ENCODE measurements at regions not wholly inside any gene's neighbourhood (a gene's known extent, or its start where the extent isn't known, plus 50 kb on each side); places are given as distances from the start of the nearest gene placed in this dataset.
"Not testable (repeated sequence)": the region's sequence is repeated elsewhere in the genome, so short reads cannot be mapped to it uniquely, and the experiment has no call there.

DNA sequence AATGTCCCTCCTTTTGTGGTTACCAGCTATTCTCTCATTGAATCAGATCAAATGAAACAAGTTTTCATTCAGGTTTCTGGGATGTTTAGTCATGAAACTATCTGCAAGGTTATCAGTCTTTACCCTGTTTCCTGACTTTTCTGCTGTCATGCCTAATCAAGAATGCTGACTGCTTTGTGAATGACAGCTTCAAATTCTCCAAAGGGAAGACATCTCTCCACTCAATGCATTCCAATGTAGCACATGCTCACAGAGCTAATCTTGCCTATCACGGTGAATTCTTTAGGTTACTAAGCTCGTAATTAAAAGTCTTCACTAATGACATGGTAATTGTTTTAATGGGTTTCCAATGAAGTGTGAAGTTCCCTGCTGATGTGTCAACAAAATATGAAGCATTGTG lies 1068.5 kb downstream of the PCDH7 start:
- no peak for ATAC-seq (ENCODE audit: low FRiP score in 2 of 2)
- H3K9me3 ChIP-seq = no peaks in the 10 kb centered on the region
- no peak overlapping the region for H3K4me3 ChIP-seq
- no peaks in the 10 kb centered on the region for H3K27me3 ChIP-seq
- H3K36me3 ChIP-seq = no peaks in the 10 kb centered on the region
- 60 to 62% methylated on average over 2 of the region's 2 CpGs for WGBS, 2 donors
- no peak for TF ChIP-seq EP300 (IDR thresholded peaks at IDR 0.05)
- TF ChIP-seq, protein P1, sequence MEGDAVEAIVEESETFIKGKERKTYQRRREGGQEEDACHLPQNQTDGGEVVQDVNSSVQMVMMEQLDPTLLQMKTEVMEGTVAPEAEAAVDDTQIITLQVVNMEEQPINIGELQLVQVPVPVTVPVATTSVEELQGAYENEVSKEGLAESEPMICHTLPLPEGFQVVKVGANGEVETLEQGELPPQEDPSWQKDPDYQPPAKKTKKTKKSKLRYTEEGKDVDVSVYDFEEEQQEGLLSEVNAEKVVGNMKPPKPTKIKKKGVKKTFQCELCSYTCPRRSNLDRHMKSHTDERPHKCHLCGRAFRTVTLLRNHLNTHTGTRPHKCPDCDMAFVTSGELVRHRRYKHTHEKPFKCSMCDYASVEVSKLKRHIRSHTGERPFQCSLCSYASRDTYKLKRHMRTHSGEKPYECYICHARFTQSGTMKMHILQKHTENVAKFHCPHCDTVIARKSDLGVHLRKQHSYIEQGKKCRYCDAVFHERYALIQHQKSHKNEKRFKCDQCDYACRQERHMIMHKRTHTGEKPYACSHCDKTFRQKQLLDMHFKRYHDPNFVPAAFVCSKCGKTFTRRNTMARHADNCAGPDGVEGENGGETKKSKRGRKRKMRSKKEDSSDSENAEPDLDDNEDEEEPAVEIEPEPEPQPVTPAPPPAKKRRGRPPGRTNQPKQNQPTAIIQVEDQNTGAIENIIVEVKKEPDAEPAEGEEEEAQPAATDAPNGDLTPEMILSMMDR (IDR thresholded peaks at IDR 0.05) = no peak
- TF ChIP-seq POLR2AphosphoS5 (IDR thresholded peaks at IDR 0.05) = no peak
- TF ChIP-seq POLR2A (IDR thresholded peaks at IDR 0.05) = no peak
- H3K4me1 ChIP-seq = no peaks in the 10 kb centered on the region
- no peak overlapping the region for H3K27ac ChIP-seq
- no peak for DNase-seq

DNA sequence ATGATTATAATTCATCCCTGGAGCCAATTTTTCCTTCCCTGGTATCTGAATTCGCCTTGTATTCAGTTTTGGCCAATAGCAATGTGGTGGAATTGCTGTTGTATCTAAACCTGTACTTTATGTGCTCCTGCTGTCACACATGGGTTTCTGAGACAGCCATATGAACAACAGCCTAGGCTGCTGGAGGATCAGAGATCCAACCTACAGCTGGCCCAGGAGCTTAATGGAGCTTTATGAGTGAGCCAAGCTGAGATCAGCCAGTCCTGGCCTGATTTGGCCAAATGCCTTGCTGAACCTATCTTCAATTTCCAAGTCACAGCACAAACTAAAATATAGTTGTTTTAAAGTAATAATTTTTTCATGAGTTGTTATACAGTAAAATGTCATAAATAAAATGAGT lies 1071.5 kb downstream of the PCDH7 start:
- no peak for TF ChIP-seq POLR2A (IDR thresholded peaks at IDR 0.05)
- TF ChIP-seq, protein P1 (IDR thresholded peaks at IDR 0.05) = no peak
- TF ChIP-seq EP300 (IDR thresholded peaks at IDR 0.05) = no peak
- TF ChIP-seq POLR2AphosphoS5 (IDR thresholded peaks at IDR 0.05) = no peak
- WGBS, 2 donors = 86 to 91% methylated on average over 1 of the region's 1 CpG
- H3K9me3 ChIP-seq = no peaks in the 10 kb centered on the region

GRCh38 chr4:31793907-31794306 lies 1073.7 kb downstream of the PCDH7 start:
- Histone ChIP-seq H3K9me3 (no peaks in the 10 kb centered on the region), H3K4me1 (no peaks in the 10 kb centered on the region), H3K27me3 (no peaks in the 10 kb centered on the region), H3K36me3 (no peaks in the 10 kb centered on the region), H3K27ac (no peak overlapping the region), H3K4me3 (no peak overlapping the region)
- DNase-seq (no peak), ATAC-seq (ENCODE audit: low FRiP score in 2 of 2) (no peak)
- TF ChIP-seq POLR2AphosphoS5 (IDR thresholded peaks at IDR 0.05) (no peak), EP300 (IDR thresholded peaks at IDR 0.05) (no peak), POLR2A (IDR thresholded peaks at IDR 0.05) (no peak)
- TF ChIP-seq, protein P1 (IDR thresholded peaks at IDR 0.05) = no peak
- 72% methylated on average over 4 of the region's 4 CpGs for WGBS, 2 donors

More for the DNA sequence above, 1071.5 kb downstream of the PCDH7 start:
- Histone ChIP-seq H3K27me3 (no peaks in the 10 kb centered on the region), H3K4me3 (no peak overlapping the region), H3K4me1 (no peaks in the 10 kb centered on the region), H3K36me3 (no peaks in the 10 kb centered on the region), H3K27ac (no peak overlapping the region)
- no peak for DNase-seq
- ATAC-seq (ENCODE audit: low FRiP score in 2 of 2) = no peak

DNA sequence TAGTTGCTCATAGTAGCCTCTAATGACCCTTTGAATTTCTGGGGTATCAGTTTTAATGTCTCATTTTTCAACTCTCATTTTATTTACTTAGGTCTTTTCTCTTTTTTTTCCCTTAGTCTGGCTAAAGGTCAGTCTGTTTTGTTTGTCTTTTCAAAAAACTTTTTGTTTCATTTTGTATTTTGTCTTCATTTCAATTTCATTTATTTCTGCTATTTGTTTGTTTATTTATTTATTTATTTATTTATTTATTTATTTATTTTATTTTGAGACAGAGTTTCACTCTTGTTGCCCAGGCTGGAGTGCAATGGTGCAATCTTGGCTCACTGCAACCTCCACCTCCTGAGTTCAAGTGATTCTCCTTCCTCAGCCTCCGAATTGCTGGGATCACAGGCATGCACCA lies 1076.9 kb downstream of the PCDH7 start:
- not testable (repeated sequence) for H3K27ac ChIP-seq; H3K36me3 ChIP-seq; H3K4me1 ChIP-seq; DNase-seq; H3K4me3 ChIP-seq; ATAC-seq (ENCODE audit: low FRiP score in 2 of 2); H3K27me3 ChIP-seq; H3K9me3 ChIP-seq
- 94 to 100% methylated on average over 1 of the region's 1 CpG for WGBS, 2 donors

DNA sequence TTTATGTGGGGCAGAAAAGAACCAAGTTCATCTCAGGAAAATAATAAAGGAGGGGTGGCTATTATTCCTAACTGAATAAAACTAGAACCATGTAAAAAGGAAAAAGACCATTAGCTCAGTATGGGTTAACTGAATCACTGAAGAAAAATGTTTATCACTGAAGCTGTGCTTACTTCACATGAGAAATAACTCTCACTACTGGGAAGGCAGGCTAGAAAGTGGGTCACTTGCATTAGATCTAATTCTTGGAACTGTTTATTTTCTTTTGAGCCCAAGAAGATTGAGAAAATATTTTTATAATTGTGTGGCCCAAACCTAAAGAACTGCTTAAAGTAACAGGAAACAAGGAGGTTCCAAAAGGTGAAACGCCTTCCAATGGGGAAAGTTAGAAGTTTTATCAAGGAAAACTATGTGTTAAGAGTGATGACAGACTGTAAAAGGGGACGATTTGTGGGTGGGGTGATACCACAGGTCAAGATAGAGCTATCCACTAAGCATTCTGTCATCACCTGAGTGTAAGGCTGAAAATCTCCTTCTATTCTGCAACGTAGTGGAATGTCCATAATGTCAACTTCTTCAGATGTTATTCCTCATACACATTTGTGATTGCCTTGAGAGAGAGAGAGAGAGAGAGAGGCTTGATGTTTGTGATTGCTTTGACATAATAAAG lies 1083.5 kb downstream of the PCDH7 start:
- TF ChIP-seq, protein P1 (IDR thresholded peaks at IDR 0.05) = no peak
- TF ChIP-seq EP300 (IDR thresholded peaks at IDR 0.05) (no peak), POLR2A (IDR thresholded peaks at IDR 0.05) (no peak), POLR2AphosphoS5 (IDR thresholded peaks at IDR 0.05) (no peak)
- DNase-seq = no peak
- H3K4me1 ChIP-seq = no peaks in the 10 kb centered on the region
- H3K36me3 ChIP-seq = no peaks in the 10 kb centered on the region
- H3K27me3 ChIP-seq = no peaks in the 10 kb centered on the region
- no peak overlapping the region for H3K27ac ChIP-seq
- no peak for ATAC-seq (ENCODE audit: low FRiP score in 2 of 2)
- WGBS, 2 donors = 28 to 30% methylated on average over 3 of the region's 3 CpGs
- peaks cover 0 to 4% (median 0%) of the 10 kb centered on the region in 4 donors for H3K9me3 ChIP-seq
- H3K4me3 ChIP-seq = no peak overlapping the region
